Mesothelial cell of epicardium (in vitro differentiated cells): ENCODE measurements at regions not wholly inside any gene's neighbourhood (a gene's known extent, or its start where the extent isn't known, plus 50 kb on each side); places are given as distances from the start of the nearest gene placed in this dataset.

Experiments
- DNase-seq, 2 experiments: peaks; one replicate each; pipeline ENCODE4 v3.0.0; 2021; ENCODE audit warnings: low spot score in 2 of 2; ENCODE audit not compliant: unreplicated experiment in 2 of 2
- H3K27ac Mint-ChIP-seq: 2 replicates; pipeline ENCODE4 v1.8.0; 2021; ENCODE audit warnings: mixed read lengths
- H3K27me3 Mint-ChIP-seq: 2 replicates; pipeline ENCODE4 v1.8.0; 2021; ENCODE audit warnings: low read depth, mixed read lengths
- H3K36me3 Mint-ChIP-seq: 2 replicates; pipeline ENCODE4 v1.8.0; 2021; ENCODE audit warnings: mixed read lengths
- H3K4me1 Mint-ChIP-seq: 2 replicates; pipeline ENCODE4 v1.8.0; 2021; ENCODE audit warnings: mixed read lengths
- H3K4me3 Mint-ChIP-seq: 2 replicates; pipeline ENCODE4 v1.8.0; 2021; ENCODE audit warnings: mild to moderate bottlenecking, moderate library complexity, mixed read lengths
- H3K9me3 Mint-ChIP-seq: 2 replicates; pipeline ENCODE4 v1.8.0; 2021; ENCODE audit warnings: mixed read lengths
- CTCF ChIP-seq: fragments of 200-600 bp; sonication (generic); IDR thresholded peaks from one replicate; pipeline ENCODE4 v1.5.0; 2021; ENCODE audit warnings: antibody characterized with exemption; ENCODE audit not compliant: unreplicated experiment

GRCh38 chr1:244114892-244115291 is 63.8 kb downstream of the ZBTB18 start:
- DNase-seq = no peak
- Mint-ChIP-seq H3K27ac (peak overlapping the region; percentile 54), H3K4me3 (no peak overlapping the region), H3K9me3 (peaks cover 4% of the 10 kb centered on the region), H3K36me3 (no peaks in the 10 kb centered on the region), H3K4me1 (peaks cover 56% of the 10 kb centered on the region), H3K27me3 (no peaks in the 10 kb centered on the region)
- TF ChIP-seq CTCF = no peak

DNA sequence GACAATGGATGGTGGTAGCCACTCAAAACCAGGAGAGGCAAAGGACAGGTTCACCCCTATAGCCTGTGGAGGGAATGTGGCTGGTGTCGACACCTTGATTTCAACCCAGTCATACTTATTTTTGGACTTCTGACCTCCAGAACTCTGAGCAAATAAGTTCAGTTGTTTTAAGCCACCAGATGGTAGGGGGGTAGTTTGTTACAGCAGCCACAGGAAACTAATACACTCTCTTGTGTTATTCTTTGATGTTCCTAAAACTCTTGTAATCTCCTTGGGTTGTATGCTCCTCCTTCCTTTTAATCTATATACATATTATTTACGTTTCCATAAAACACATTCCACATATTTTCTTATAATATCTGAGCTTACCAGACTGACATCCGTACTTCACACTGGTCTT is 65.9 kb downstream of the ZBTB18 start:
- Mint-ChIP-seq H3K27me3 (no peaks in the 10 kb centered on the region), H3K9me3 (peaks cover 4% of the 10 kb centered on the region)

DNA sequence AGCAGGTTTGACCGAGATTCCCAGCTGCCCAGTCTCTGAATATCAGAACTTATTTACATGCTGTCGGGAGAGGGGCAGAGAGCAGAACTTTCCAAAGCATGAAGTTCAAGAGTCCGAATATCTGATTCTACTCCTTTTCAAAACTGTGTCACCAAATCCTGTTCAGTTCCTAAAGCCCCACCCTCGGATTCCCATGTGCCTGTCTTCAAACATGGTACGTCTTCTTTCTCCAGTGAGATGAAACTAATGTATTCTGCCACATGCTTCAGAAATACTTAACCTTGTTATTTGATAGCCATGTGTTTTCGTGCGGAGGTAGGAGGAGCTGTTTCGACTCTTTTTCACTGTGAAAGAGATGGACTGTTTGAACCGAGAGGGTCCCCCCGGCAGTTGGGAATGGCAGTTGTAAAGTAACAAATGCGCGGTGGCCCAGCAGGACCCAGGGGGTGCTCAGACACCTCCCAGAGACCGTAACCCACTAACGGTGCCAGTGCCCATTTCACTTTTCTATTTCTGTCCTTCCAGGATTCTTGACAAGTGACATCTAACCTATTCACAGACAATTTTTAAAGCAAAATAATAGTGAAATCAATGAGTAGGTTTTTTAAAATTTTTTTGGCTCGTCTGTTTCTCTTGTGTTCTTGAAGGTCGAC is 67.2 kb downstream of the ZBTB18 start:
- Mint-ChIP-seq H3K9me3 (peaks cover 4% of the 10 kb centered on the region), H3K4me1 (peaks cover 48% of the 10 kb centered on the region), H3K4me3 (no peak overlapping the region), H3K27ac (peak overlapping the region; percentile 54), H3K27me3 (no peaks in the 10 kb centered on the region), H3K36me3 (no peaks in the 10 kb centered on the region)
- no peak for TF ChIP-seq CTCF
- DNase-seq = no peak

More for the DNA sequence above, 65.9 kb downstream of the ZBTB18 start:
- H3K4me1 Mint-ChIP-seq = peaks cover 53% of the 10 kb centered on the region
- no peak for DNase-seq
- no peak overlapping the region for H3K27ac Mint-ChIP-seq
- no peak overlapping the region for H3K4me3 Mint-ChIP-seq
- TF ChIP-seq CTCF = no peak
- no peaks in the 10 kb centered on the region for H3K36me3 Mint-ChIP-seq

- TF ChIP-seq CTCF = no peak
- Mint-ChIP-seq H3K9me3 (peaks cover 26% of the 10 kb centered on the region), H3K27me3 (no peaks in the 10 kb centered on the region), H3K4me1 (peaks cover 10% of the 10 kb centered on the region), H3K27ac (no peak overlapping the region), H3K4me3 (no peak overlapping the region), H3K36me3 (peaks cover 2% of the 10 kb centered on the region)
- DNase-seq = no peak
These were observed 77.7 kb downstream of the ZBTB18 start for GRCh38 chr1:244128591-244129383.

DNA sequence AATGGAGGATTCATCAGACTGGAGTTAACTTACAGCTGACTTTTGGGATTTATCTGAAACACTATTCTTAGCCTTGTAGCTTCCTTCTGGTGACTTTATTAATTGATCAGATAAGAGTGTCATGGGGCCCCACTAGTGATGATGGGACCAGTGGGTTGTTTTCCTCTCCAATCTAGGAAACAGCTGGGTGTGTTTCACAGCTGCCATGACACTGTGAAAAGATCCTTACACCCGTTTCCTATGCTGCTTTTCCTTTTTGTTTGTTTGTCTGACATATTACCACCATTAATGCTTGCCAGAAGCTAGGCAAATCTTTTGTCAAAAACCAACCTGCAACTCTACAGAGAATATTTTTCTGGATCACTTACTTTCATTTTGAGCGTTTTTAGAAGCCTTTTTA is 86.2 kb downstream of the ZBTB18 start:
- no peaks in the 10 kb centered on the region for H3K36me3 Mint-ChIP-seq
- no peak for DNase-seq
- no peaks in the 10 kb centered on the region for H3K27me3 Mint-ChIP-seq
- no peak overlapping the region for H3K4me3 Mint-ChIP-seq
- peaks cover 5% of the 10 kb centered on the region for H3K9me3 Mint-ChIP-seq
- no peak for TF ChIP-seq CTCF
- no peak overlapping the region for H3K27ac Mint-ChIP-seq
- H3K4me1 Mint-ChIP-seq = peaks cover 4% of the 10 kb centered on the region
